Fibroblast of lung (primary cell): ENCODE measurements at regions not wholly inside any gene's neighbourhood (a gene's known extent, or its start where the extent isn't known, plus 50 kb on each side); places are given as distances from the start of the nearest gene placed in this dataset.
"Not testable (repeated sequence)": the region's sequence is repeated elsewhere in the genome, so short reads cannot be mapped to it uniquely, and the experiment has no call there.

ENCODE experiments used
- CTCF ChIP-seq, 2 donors: IDR thresholded peaks in 1 of 2; conservative IDR thresholded peaks in 1 of 2; 1 replicate in 1 of 2; 2 replicates in 1 of 2; pipeline ENCODE4 v1.5.1; 2011 to 2012; ENCODE audit warnings: low read length in 2 of 2, control low read depth in 1 of 2, inconsistent platforms in 1 of 2, low read depth in 1 of 2, mild to moderate bottlenecking in 1 of 2
- EZH2 ChIP-seq: IDR thresholded peaks from 2 replicates; pipeline ENCODE4 v1.5.1; 2012; ENCODE audit warnings: low read length, control low read depth, mild to moderate bottlenecking; ENCODE audit errors: missing control alignments

GRCh38 chr6:115859577-115859976 lies 201.1 kb downstream of the FRK start:
- not testable (repeated sequence) for TF ChIP-seq EZH2; CTCF (conservative IDR thresholded peaks at IDR 0.05 in 1 of 2, IDR thresholded peaks at IDR 0.05 in 1 of 2; ENCODE audit: low read depth in 1 of 2, low read length in 2 of 2)
